Endothelial cell of umbilical vein (primary cell): ENCODE measurements at regions not wholly inside any gene's neighbourhood (a gene's known extent, or its start where the extent isn't known, plus 50 kb on each side); places are given as distances from the start of the nearest gene placed in this dataset.

ENCODE experiments used
- BruUV-seq: library from RNA; stranded (reverse); fragments of 400-500 nt; replicated peaks from 2 replicates; lab custom pipeline; 2021; lab: Mats Ljungman, UMichigan
- CTCF ChIA-PET: fragments of 300-600, 350-600 bp; sonication (Branson Sonifier 250); formaldehyde crosslinking; loops from one replicate; lab custom pipeline; 2021; ENCODE audit warnings: antibody characterized with exemption, inconsistent platforms; lab: Charles Lee
- POLR2A ChIA-PET: fragments of 300-600, 350-600 bp; sonication (Branson Sonifier 250); formaldehyde crosslinking; loops from one replicate; lab custom pipeline; 2021; ENCODE audit warnings: antibody characterized with exemption, inconsistent platforms; lab: Charles Lee
- DNase-seq: peaks from one replicate; pipeline ENCODE4 v3.0.0-alpha.2; 2011; ENCODE audit warnings: low read depth, low spot score
- FAIRE-seq: peaks from 2 replicates; lab custom pipeline; 2011; peaks lifted over from hg19 to GRCh38; lab: Jason Lieb, UNC
- H2AFZ ChIP-seq: 2 replicates; pipeline ENCODE4 v1.6.0; 2012; ENCODE audit warnings: low read depth, low read length, control low read depth, inconsistent platforms
- H3K27ac ChIP-seq: 2 replicates; pipeline ENCODE4 v1.5.1; 2011; ENCODE audit warnings: low read depth, mild to moderate bottlenecking, control low read depth, low read length, moderate library complexity; ENCODE audit not compliant: insufficient read depth
- H3K27me3 ChIP-seq, 2 experiments: 2 replicates each; pipeline versions ENCODE4 v1.6.0 to v1.6.1; 2011; ENCODE audit warnings: low read length in 2 of 2, mixed read lengths in 1 of 2; ENCODE audit not compliant: control insufficient read depth in 2 of 2, insufficient read depth in 2 of 2
- H3K36me3 ChIP-seq, 2 experiments: 2 replicates in 1 of 2; 3 replicates in 1 of 2; pipeline ENCODE4 v1.5.1; 2011; ENCODE audit warnings: low read length in 2 of 2, mild to moderate bottlenecking in 1 of 2, moderate library complexity in 1 of 2; ENCODE audit not compliant: control insufficient read depth in 2 of 2, insufficient read depth in 2 of 2; ENCODE audit errors: extremely low read depth in 1 of 2
- H3K4me1 ChIP-seq: 3 replicates; pipeline ENCODE4 v1.5.1; 2011; ENCODE audit warnings: mild to moderate bottlenecking, low read length; ENCODE audit not compliant: control insufficient read depth, insufficient read depth; ENCODE audit errors: extremely low read depth
- H3K4me2 ChIP-seq: 2 replicates; pipeline ENCODE4 v1.6.1; 2011; ENCODE audit warnings: low read length, control low read depth, mixed read lengths; ENCODE audit not compliant: insufficient read depth
- H3K4me3 ChIP-seq, 3 experiments: fragments of 200-600 bp in 1 of 3; sonication (generic), shearing (Covaris generic) in 1 of 3; replicated peaks in 1 of 3; 2 replicates each; pipeline ENCODE4 v1.5.1; 2011 to 2016; ENCODE audit warnings: control low read depth in 3 of 3, low read length in 3 of 3, mild to moderate bottlenecking in 2 of 3, inconsistent platforms in 1 of 3, low read depth in 1 of 3, moderate library complexity in 1 of 3; ENCODE audit not compliant: insufficient read depth in 1 of 3
- H3K79me2 ChIP-seq: 2 replicates; pipeline ENCODE4 v1.6.0; 2012; ENCODE audit warnings: low read length, inconsistent platforms; ENCODE audit not compliant: control insufficient read depth, insufficient read depth
- H3K9ac ChIP-seq: replicated peaks from 2 replicates; pipeline ENCODE3; 2011; ENCODE audit warnings: low read length, control low read depth; ENCODE audit not compliant: insufficient read depth; ENCODE audit errors: extremely low read depth
- H3K9me1 ChIP-seq: replicated peaks from 3 replicates; pipeline ENCODE4 v1.6.0; 2011; ENCODE audit warnings: mild to moderate bottlenecking, low read length; ENCODE audit not compliant: control insufficient read depth, insufficient read depth; ENCODE audit errors: extremely low read depth
- H3K9me3 ChIP-seq: replicated peaks from 2 replicates; pipeline ENCODE4 v1.5.1; 2012; ENCODE audit warnings: low read length, inconsistent platforms; ENCODE audit not compliant: control insufficient read depth, insufficient read depth
- H4K20me1 ChIP-seq: replicated peaks from 2 replicates; pipeline ENCODE3; 2011; ENCODE audit warnings: mild to moderate bottlenecking, low read length; ENCODE audit not compliant: control insufficient read depth, insufficient read depth; ENCODE audit errors: extremely low read depth
- CTCF ChIP-seq, 2 donors: IDR thresholded peaks; 1 replicate in 1 of 2; 2 replicates in 1 of 2; pipeline ENCODE4 v1.5.1; 2011; ENCODE audit warnings: low read length in 2 of 2, mild to moderate bottlenecking in 2 of 2, moderate library complexity in 2 of 2, control low read depth in 1 of 2, inconsistent platforms in 1 of 2, low read depth in 1 of 2; ENCODE audit not compliant: insufficient read depth in 1 of 2; ENCODE audit errors: extremely low read depth in 1 of 2
- EZH2 ChIP-seq: IDR thresholded peaks from 2 replicates; pipeline ENCODE4 v1.6.1; 2012; ENCODE audit warnings: borderline replicate concordance, low read depth, mild to moderate bottlenecking, moderate library complexity, low read length, inconsistent platforms; ENCODE audit not compliant: severe bottlenecking
- FOS ChIP-seq: IDR thresholded peaks from 2 replicates; pipeline ENCODE4 v1.6.1; 2011; ENCODE audit warnings: mild to moderate bottlenecking, low read length, moderate library complexity, borderline replicate concordance; ENCODE audit not compliant: insufficient read depth
- GATA2 ChIP-seq: IDR thresholded peaks from 2 replicates; pipeline ENCODE4 v1.7.0; 2011; ENCODE audit warnings: low read depth, mild to moderate bottlenecking, moderate library complexity, mixed read lengths, low read length; ENCODE audit not compliant: insufficient read length, insufficient read depth
- JUN ChIP-seq: IDR thresholded peaks from 2 replicates; pipeline ENCODE4 v1.6.1; 2011; ENCODE audit warnings: borderline replicate concordance, low read depth; ENCODE audit not compliant: insufficient read length, insufficient read depth
- MAX ChIP-seq: IDR thresholded peaks from 2 replicates; pipeline ENCODE4 v1.6.1; 2011; ENCODE audit not compliant: insufficient read depth, insufficient read length
- MYC ChIP-seq: IDR thresholded peaks from one replicate; pipeline ENCODE4 v1.6.1; 2011; ENCODE audit warnings: mild to moderate bottlenecking, low read depth, low read length
- POLR2A ChIP-seq: IDR thresholded peaks from 2 replicates; pipeline ENCODE4 v1.6.1; 2012; ENCODE audit warnings: low read depth, mild to moderate bottlenecking, control low read depth, low read length
- POLR2AphosphoS5 ChIP-seq: IDR thresholded peaks from 2 replicates; pipeline ENCODE4 v1.6.1; 2012; ENCODE audit warnings: low read depth, mild to moderate bottlenecking, control low read depth, low read length, moderate library complexity; ENCODE audit not compliant: insufficient read depth
- dilution Hi-C: fragments of 300-500 bp; cut with MboI; formaldehyde crosslinking; loops from one replicate; pipeline ENCODE4 v1.15.0; 2019; ENCODE audit warnings: low sequenced_read_pairs; ENCODE audit not compliant: extremely low pct_ligation_motif_present
- intact Hi-C: fragments of 100-400 bp; cut with micrococcal nuclease; formaldehyde crosslinking; loops from one replicate; pipeline ENCODE4 v1.10.0; 2022

GRCh38 chr11:122268601-122269130 is 152.7 kb upstream of the BLID start:
- no peak for FAIRE-seq
- BruUV-seq, result no TSS peak
- H4K20me1 ChIP-seq, result no peaks in the 10 kb centered on the region
- no peak for DNase-seq
- no peak overlapping the region for H2AFZ ChIP-seq
- H3K36me3 ChIP-seq, result no peaks in the 10 kb centered on the region
- H3K27me3 ChIP-seq, result peaks cover 0 to 1% of the 10 kb centered on the region in 2 experiments
- no peak overlapping the region for H3K27ac ChIP-seq
- H3K9ac ChIP-seq, result no peak overlapping the region
- dilution Hi-C loops, result no loop called here
- ChIA-PET CTCF (no interaction called here), POLR2A (no interaction called here)
- no peaks in the 10 kb centered on the region for H3K9me3 ChIP-seq
- no peak overlapping the region for H3K4me2 ChIP-seq
- no peaks in the 10 kb centered on the region for H3K4me1 ChIP-seq
- no peaks in the 10 kb centered on the region for H3K9me1 ChIP-seq
- TF ChIP-seq JUN (no peak), CTCF (IDR thresholded peaks at IDR 0.05; ENCODE audit: extremely low read depth in 1 of 2, insufficient read depth in 1 of 2, low read depth in 1 of 2, low read length in 2 of 2) (no peak), MAX (no peak), POLR2AphosphoS5 (no peak), POLR2A (no peak), GATA2 (no peak), FOS (no peak), MYC (no peak), EZH2 (no peak)
- intact Hi-C loops, result no loop called here
- H3K4me3 ChIP-seq, result no peak overlapping the region
- no peaks in the 10 kb centered on the region for H3K79me2 ChIP-seq
